Spleen (tissue), 11 donors: ENCODE measurements at regions not wholly inside any gene's neighbourhood (a gene's known extent, or its start where the extent isn't known, plus 50 kb on each side); places are given as distances from the start of the nearest gene placed in this dataset.
A peak's percentile ranks its signal among the peaks of the same experiment; 100 is the strongest.

Experiments
- DNase-seq: peaks from one replicate; pipeline ENCODE4 v3.0.0-alpha.2; 2020
- H3K27ac ChIP-seq, 8 donors: fragments of 200-600 bp; sonication (generic) in 7 of 8; 1 replicate in 4 of 8; 2 replicates in 4 of 8; pipeline versions ENCODE4 v1.5.0 to v1.8.0; 2016 to 2021; ENCODE audit warnings: inconsistent platforms in 4 of 8, mild to moderate bottlenecking in 4 of 8, moderate library complexity in 1 of 8
- H3K27me3 ChIP-seq, 7 donors: fragments of 200-600 bp; sonication (generic) in 6 of 7; replicated peaks in 1 of 7; 1 replicate in 4 of 7; 2 replicates in 3 of 7; pipeline versions ENCODE4 v1.5.0 to v1.8.0; 2016 to 2021; ENCODE audit warnings: inconsistent platforms in 3 of 7, mild to moderate bottlenecking in 1 of 7
- H3K36me3 ChIP-seq, 6 donors: fragments of 200-600 bp; sonication (generic) in 5 of 6; 1 replicate in 4 of 6; 2 replicates in 2 of 6; pipeline versions ENCODE4 v1.5.0 to v1.8.0; 2016 to 2021; ENCODE audit warnings: inconsistent platforms in 2 of 6
- H3K4me1 ChIP-seq, 6 donors: fragments of 200-600 bp; sonication (generic) in 5 of 6; 1 replicate in 3 of 6; 2 replicates in 3 of 6; pipeline versions ENCODE4 v1.5.0 to v1.8.0; 2016 to 2021; ENCODE audit warnings: inconsistent platforms in 3 of 6
- H3K4me3 ChIP-seq, 8 donors: fragments of 200-600 bp; sonication (generic) in 7 of 8; 1 replicate in 4 of 8; 2 replicates in 4 of 8; pipeline versions ENCODE4 v1.5.0 to v1.8.0; 2016 to 2021; ENCODE audit warnings: inconsistent platforms in 4 of 8, mild to moderate bottlenecking in 4 of 8, moderate library complexity in 2 of 8
- H3K9me3 ChIP-seq, 8 donors: fragments of 200-600 bp; sonication (generic) in 7 of 8; 1 replicate in 4 of 8; 2 replicates in 4 of 8; pipeline versions ENCODE4 v1.5.0 to v1.8.0; 2016 to 2021; ENCODE audit warnings: inconsistent platforms in 4 of 8
- CTCF ChIP-seq, 11 experiments: fragments of 200-600 bp in 7 of 11; fragments of 450-650 bp in 4 of 11; sonication (generic) in 4 of 11; IDR thresholded peaks in 8 of 11; conservative IDR thresholded peaks in 3 of 11; 1 replicate in 7 of 11; 2 replicates in 4 of 11; pipeline versions ENCODE4 v1.4.0 to v1.8.0; 2016 to 2021; ENCODE audit warnings: antibody characterized with exemption in 11 of 11, inconsistent platforms in 4 of 11, mild to moderate bottlenecking in 1 of 11
- POLR2A ChIP-seq, 3 donors: fragments of 450-650 bp; IDR thresholded peaks; one replicate each; pipeline ENCODE4 v1.5.1; 2017; ENCODE audit warnings: antibody characterized with exemption in 3 of 3, mild to moderate bottlenecking in 1 of 3
- POLR2AphosphoS5 ChIP-seq, 3 donors: sonication (generic); formaldehyde crosslinking; IDR thresholded peaks; one replicate each; pipeline ENCODE4 v1.5.1; 2017; ENCODE audit warnings: antibody characterized with exemption in 3 of 3
- WGBS, 5 donors: extraction: QIAGEN DNeasy Blood & Tissue Kit in 3 of 5; methylation state at CpG; one replicate each; pipeline versions ENCODE4 v1.1.5 to v1.1.7; 2013 to 2018; 5-methylcytosine and 5-hydroxymethylcytosine counted together
- intact Hi-C: fragments of 100-400 bp; cut with DNase I; formaldehyde crosslinking; loops from one replicate; pipeline ENCODE4 v1.15.0; 2023; ENCODE audit warnings: low total_unique reads
- donor health status: healthy with polysubstance abuse.
- donor health status: DM: no; HTN: no; CAD: no; lungs with moderate emphysema.
- donor health status: DM: no; HTN: no; CAD: no.
- donor health status: Bipolar disorder and iron deficiency.
- donor health status: healthy.
- donor health status: DM: no; HTN: no; CAD: no.
- donor health status: DM: yes; HTN: yes; CAD: no.

DNA sequence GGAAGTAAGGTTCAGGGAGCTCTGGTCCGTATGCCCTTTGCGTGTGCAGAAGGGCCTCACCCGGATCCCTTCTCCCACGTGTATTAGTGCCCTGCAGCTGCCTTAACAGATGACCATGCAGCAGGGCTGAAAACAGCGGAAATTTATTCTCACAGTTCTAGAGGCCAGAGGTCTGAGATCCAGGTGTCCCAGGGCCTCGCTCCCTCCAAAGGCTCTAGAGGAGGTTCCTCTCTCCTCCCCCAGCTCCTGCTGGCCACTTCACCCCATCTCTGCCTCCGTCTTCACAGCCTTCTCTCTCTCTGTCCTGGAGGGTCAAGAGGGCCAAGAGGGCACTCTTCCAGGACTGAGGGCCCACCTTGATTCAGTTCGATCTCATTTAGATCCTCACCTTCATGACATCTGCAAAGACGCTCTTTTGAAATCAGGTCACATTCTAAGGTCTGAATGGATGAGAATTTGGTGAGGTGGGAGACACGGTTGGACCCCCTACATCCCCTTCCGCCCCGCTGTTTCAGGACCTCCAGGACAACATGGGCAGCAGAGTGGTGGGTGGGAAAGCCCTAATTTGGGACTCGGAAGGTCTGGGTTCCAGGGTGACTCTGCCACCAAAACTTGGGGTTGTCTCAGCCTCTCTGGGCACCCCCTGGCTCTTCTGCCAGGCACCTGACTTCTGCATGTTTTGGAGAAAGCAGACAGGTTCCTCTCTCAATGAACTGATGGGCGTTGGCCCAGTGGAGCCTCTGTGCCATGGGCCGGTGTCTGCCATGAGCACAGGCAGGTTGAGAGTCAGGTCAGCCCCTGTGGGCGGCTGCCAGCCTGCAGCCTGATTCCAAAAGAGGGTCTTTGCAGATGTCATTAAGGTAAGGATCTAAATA, 361.2 kb downstream of the SEC14L1 start:
- Histone ChIP-seq H3K4me3 (no peak overlapping the region), H3K27me3 (no peaks in the 10 kb centered on the region), H3K27ac (no peak overlapping the region), H3K4me1 (no peaks in the 10 kb centered on the region), H3K36me3 (peaks cover 0 to 56% (median 45%) of the 10 kb centered on the region in 6 donors), H3K9me3 (no peaks in the 10 kb centered on the region)
- 88 to 96% (median 88%) methylated on average over 13 to 16 of the region's 16 CpGs for WGBS, 5 donors
- peak; percentile 71 for DNase-seq
- intact Hi-C loops, result no loop called here
- no peak for TF ChIP-seq CTCF (IDR thresholded peaks at IDR 0.05 in 8 of 11, conservative IDR thresholded peaks at IDR 0.05 in 3 of 11)
- TF ChIP-seq POLR2A (IDR thresholded peaks at IDR 0.05), result no peak
- peak in 1 of 3 donors; percentile 19 for TF ChIP-seq POLR2AphosphoS5 (IDR thresholded peaks at IDR 0.05)

- Histone ChIP-seq H3K4me3 (no peak overlapping the region), H3K4me1 (no peaks in the 10 kb centered on the region), H3K36me3 (peaks cover 0 to 48% (median 37%) of the 10 kb centered on the region in 6 donors), H3K9me3 (no peaks in the 10 kb centered on the region), H3K27ac (no peak overlapping the region), H3K27me3 (no peaks in the 10 kb centered on the region)
- DNase-seq, result peak; percentile 58
- intact Hi-C loops, result no loop called here
- 87 to 92% (median 89%) methylated on average over 13 of the region's 13 CpGs for WGBS, 5 donors
- TF ChIP-seq CTCF (IDR thresholded peaks at IDR 0.05 in 8 of 11, conservative IDR thresholded peaks at IDR 0.05 in 3 of 11), result no peak
- peak in 1 of 3 donors; percentile 61 for TF ChIP-seq POLR2AphosphoS5 (IDR thresholded peaks at IDR 0.05)
- TF ChIP-seq POLR2A (IDR thresholded peaks at IDR 0.05), result no peak
Observed at GRCh38 chr17:77502626-77503292, 362.0 kb downstream of the SEC14L1 start.

- peak; percentile 33 for DNase-seq
- no peaks in the 10 kb centered on the region for H3K4me1 ChIP-seq
- no peaks in the 10 kb centered on the region for H3K9me3 ChIP-seq
- H3K4me3 ChIP-seq, result no peak overlapping the region
- H3K27ac ChIP-seq, result no peak overlapping the region
- no peaks in the 10 kb centered on the region for H3K27me3 ChIP-seq
- 83 to 95% (median 85%) methylated on average over 5 to 7 of the region's 7 CpGs for WGBS, 5 donors
- intact Hi-C loops, result no loop called here
- TF ChIP-seq POLR2A (IDR thresholded peaks at IDR 0.05) (no peak), POLR2AphosphoS5 (IDR thresholded peaks at IDR 0.05) (no peak), CTCF (IDR thresholded peaks at IDR 0.05 in 8 of 11, conservative IDR thresholded peaks at IDR 0.05 in 3 of 11) (no peak)
- peaks cover 0 to 43% (median 32%) of the 10 kb centered on the region in 6 donors for H3K36me3 ChIP-seq
Observed at GRCh38 chr17:77503293-77503655, 362.5 kb downstream of the SEC14L1 start.
